Ammon's horn (tissue), 1 donor: ENCODE measurements at regions not wholly inside any gene's neighbourhood (a gene's known extent, or its start where the extent isn't known, plus 50 kb on each side); places are given as distances from the start of the nearest gene placed in this dataset.

Source experiments
- DNase-seq: peaks from one replicate; pipeline ENCODE4 v3.0.0-alpha.2; 2016; ENCODE audit warnings: low spot score

DNA sequence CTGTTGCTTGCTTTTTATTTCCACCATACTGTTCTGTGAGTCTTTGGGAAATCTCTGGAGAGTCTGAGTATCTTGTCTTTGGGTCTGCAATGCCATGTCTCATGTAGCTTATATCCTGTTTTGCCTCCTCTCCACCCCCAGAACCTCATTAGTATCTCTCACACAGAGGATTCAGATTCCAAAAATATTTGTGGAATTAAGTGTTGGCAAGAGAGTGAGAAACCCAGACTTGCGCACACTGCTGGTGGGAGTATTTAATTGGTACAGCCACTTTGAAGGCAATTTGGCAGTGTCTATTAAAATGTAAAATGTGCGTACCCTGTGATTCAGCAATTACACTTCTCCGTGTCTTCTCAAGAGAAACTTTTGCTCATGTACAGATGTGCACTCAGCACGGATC, 68.6 kb downstream of the ZNF621 start:
- no peak for DNase-seq

DNA sequence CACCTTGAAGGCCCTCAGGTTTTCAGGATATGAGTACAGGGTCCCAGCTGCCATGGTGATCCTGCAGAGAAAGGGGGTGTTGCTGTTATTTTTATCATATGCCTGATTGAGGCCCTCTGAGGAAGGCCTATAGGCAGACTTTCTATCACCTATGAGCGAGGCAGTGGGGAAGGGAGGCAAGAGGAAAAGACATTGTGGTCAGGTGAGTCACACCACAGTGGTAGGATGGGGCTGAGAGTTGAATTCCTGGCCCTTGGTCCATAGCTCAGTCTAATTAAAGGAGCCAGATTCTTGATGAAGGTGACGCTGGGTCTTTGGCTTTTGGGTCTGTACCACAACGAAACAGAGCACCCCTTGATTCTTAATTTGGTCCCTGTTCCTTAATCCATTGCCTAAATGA, 72.7 kb downstream of the ZNF621 start:
- DNase-seq, result no peak

DNA sequence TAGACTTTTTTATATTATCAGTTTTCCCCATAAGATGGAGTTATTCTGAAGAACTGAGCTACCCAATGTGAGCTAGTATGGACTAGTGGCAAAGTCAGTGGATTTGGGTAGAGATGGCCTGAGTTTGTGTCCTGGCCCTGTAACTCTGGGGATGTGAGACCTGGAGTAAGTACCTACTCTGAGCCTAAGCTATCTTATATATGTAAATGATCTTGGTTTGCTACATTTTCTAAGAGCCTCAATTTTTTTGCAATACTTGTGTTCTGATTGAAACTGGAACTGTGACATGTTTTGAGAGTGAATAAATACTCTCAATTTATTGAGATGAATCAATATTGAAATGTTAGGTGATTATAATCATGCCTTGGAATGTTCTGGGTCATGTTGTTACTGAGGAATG, 73.6 kb downstream of the ZNF621 start:
- DNase-seq, result no peak

DNA sequence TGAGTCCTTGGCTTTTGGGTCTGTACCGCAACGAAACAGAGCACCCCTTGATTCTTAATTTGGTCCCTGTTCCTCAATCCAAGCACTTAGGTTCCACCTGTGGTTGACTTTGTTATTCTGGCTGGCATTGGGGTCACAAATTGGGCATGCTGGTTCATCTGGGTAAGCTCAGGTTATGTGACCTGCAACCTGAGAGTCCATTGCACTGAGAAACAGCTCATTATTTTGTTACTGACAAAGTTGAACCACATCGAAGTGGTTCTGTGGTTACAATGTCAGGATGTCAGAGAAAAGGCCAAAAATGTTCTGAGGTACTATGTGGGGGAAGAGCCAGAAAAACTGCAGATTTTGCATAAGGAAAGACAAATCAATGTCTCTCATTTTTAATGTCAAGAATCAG, 74.2 kb downstream of the ZNF621 start:
- no peak for DNase-seq

DNA sequence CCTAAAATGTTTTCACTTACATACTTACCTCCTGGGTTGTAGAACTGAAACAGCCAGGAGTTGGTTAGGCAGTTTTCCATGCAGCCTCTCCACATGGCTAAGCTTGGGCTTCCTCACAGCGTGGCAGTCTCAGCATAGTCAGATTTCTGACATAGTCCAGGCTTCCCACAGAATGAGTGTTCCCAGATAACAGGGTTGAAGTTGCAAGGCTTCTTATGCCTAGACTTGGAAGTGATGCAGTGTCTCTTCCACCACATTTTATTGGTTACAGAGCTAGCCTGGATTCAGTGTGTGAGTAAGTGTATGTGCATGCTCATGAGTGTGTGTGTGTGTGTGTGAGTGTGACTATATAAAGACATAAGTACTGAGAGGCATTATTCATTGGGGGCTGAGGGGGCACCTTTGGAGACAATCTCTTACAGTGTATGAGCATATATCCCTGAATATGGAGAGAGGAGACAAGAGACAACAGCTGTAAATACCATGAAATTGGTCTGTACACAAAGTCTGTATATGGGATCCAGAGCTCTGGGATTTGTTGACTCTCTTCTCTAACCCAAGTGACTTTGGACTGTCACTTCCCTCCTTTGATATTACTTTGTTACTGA, 78.1 kb downstream of the ZNF621 start:
- no peak for DNase-seq

DNA sequence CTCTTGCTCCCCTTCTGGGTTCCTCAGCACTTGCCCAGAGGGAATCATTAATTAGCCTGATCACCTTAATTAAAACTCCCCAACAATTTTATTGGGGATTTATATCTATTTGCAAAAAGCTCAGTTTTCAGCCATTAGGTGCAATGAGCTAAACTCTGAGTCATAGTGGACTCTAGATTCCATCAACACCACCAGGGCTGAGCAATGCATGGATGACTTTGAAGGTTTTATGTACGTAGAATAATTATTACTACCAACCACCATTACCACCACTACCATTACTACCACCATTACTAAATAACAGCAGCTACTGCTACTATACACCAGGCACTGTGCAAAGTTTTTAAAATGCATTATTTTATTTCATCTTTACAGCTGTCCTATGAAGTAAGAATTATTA, 81.2 kb downstream of the ZNF621 start:
- no peak for DNase-seq

DNA sequence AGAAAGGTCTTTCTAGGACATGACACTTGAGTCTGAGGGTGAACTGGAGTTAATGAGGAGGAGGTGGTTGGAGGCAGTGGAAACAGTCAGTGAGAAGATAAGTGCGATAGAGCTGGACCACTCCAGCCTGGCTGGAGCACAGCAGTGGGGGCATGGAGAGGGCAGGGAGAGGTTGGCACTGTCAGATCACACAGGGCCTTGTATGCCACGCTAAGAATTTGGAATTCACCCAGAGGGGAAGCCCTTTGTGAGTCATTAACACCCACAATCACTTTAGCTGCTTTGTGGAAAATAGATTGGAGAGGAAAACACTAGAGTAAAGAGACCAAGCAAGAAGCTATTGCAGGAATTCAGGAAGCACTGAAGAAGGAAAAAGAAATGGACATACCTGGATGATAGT, 83.3 kb downstream of the ZNF621 start:
- DNase-seq, result no peak

DNA sequence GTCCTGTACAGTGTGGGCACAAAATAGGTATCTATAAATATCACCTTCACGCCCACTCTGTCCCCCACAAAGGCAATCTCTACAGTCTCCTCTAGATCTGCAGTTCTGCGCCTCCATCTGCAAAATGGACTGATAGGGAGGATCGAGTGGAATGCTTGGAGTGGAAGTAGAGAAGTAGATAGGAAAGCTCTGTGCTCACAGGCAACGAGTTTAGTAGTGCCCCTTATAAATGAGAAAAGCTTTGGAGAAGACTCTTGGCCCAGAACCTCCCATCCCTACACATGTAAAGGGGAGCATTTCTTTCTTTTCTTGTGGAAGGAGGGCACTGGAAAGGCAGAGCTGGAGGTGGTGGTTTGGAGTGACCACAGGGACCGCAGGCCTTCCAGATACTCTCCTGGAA, 88.5 kb downstream of the ZNF621 start:
- no peak for DNase-seq

DNA sequence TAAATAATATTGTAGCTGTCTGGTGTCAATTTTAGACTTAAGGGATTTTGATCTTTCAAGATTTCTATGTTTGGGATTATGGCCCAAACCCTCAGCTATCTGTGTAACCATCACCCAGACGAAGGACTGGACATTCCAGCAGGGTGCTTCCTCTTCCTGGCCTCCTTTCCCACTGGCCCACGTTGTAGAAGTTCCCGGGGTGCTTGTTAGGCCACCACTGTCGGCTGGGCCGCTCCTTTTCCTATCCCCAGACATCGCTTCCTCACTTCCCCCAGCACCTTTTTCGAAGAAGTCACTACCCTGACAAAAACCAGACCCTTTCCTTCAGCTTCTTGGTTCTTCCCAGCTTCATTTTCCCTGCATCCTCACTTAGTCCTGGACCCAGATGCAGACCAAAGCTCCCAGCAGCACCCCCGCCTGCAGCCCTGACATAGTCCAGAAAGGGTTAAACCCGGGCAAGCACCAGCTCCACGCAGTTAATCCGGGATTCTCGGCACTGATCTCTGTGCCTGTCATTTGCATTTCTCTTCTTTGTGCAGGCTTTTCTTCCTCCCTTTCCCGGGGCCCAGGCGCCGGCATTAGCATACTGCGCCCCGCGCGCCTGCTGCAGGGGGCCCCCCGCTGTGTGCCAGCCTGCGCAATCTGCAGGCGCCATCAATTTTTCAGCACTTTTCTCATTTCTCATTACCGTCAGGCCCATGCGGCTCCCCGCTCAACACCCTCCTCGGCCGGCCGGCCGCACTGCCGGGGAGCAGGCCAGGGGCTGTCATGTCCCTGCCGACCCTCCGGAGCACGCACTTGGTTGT, 90.6 kb downstream of the ZNF621 start:
- DNase-seq, result peak; percentile 15

DNA sequence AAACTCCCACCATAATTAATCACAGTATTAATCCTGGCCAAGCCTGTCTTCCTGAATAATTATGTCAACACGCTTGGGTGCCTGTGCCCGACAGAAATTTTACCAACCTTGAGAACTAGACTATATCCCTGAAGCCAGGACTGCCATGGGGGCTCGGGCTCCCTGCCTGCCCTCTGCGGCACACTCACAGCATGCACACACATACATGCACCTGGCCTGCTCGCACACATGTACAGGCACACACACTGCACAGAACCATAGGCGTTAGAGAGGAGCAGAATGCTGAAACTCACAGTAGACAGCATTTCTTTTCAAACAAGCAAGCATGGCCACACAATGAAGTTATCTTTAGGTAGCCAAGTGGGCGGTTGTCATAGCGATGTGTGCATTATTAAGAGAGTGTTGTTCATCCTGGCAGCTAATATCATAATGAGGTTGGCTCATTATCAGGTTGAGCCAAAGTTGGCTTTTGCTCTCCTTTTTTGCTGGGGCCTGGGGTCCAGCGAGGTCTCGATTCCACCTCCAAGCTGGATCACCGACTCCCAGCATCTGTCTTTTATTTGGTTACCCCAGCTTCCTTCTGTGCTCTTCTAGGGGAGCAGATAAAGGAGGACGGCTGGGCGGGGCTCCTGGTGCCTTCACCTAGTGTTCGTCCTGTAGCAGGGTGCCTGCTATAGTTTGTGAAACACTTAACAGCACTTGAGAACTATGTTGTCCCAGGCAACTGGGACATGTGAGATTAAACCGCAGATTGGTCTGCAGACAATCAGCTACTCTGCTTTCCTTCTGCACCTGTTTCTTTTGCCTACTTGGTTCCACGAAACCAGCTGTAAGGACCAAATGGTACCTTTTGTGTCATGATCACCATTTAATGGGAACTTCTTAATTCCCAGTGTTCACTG, 91.4 kb downstream of the ZNF621 start:
- DNase-seq, result no peak

DNA sequence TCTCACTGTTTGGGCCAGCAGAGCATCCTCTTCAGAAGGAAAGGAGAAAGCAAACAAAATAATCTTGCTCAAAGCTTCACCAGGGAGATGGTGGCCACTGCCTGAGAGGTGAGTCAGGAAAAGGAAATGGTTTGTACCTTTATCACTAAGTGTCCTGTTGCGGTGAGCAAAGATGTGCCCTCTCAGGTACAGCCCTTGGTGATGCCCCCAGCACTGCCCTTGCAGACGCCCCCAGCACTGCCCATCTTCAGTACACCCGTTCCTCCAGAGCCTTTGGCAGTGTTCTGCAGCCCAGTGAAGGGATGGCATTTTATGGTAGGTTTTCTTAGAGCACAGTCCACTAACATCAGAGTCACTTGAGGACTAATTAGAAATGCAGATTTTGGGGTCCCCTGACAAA, 92.3 kb downstream of the ZNF621 start:
- no peak for DNase-seq

DNA sequence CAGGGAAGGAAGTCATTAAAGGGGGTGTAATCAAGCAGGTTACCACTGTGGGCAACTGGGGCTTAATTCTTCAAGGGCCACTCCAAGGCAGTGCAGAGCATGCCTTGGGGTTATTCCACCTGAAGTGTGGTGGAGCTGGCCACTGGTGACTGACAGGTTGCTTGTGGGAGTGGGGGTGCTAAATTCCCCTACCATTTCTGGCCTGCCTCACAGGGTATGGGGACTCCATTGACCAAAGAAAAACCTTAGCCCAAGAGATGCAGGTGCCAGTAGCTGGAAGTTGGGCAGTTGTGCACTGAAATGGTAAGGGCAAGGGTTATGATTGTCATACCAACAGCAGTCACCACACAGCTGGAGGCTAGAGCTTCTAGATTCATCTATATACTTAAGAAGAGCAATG, 93.4 kb downstream of the ZNF621 start:
- DNase-seq, result no peak

DNA sequence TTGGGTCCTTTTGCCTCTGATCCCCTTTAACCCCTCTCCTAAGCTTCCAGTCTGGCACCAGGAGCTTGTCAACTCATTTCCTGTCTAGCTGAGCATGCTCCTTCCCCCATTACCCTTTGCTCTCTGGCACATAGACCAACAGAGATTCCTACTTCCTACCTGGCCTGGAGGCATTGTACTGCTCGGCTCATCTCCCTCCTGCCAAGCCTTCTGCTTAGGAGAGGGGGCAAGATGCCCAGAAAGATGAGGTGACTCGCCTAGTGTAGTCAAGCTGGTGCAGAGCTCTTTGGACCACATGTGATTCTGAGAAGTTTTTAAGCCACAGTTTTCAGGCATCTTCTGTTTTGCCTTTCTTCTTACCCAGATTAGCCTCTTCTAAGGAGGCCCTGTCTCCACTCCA, 95.4 kb downstream of the ZNF621 start:
- no peak for DNase-seq

DNA sequence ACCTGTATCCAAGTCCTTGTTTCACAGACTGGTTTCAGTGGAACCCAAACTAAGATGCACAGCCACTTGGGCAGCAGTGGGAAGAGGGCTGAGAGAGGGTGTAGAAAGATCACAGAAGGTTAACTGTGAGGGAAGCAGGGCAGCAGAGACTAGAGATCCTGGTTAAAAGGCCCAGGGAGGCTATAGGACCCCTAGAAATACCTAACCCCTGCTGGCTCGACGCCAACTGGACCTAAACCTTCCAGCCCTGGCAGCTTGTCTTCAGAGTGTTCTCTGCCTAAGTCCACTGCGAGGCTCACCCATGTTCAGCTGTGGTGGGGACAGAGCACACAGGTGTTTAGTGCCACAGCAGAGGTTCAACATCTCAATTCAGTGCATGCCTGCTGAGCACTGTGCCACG, 96.5 kb downstream of the ZNF621 start:
- no peak for DNase-seq

DNA sequence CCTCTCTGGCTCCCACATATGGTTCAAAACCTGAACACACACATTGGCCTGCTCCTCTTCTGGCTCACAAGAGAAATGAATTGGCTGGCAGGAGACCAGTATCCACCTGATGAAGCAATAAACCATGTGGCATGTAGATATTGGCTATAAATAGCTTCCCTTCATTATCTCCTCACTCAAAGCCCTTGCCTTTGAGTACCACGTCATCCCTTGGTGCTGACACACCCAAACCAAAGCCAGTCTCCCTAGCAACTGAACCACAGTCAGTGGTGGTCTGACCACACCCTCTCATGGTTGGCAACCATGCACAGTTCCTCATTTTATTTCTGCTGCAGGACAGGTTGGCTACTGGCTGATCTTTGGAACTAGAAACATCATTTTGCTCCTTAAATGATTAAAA, 98.8 kb downstream of the ZNF621 start:
- DNase-seq, result no peak

DNA sequence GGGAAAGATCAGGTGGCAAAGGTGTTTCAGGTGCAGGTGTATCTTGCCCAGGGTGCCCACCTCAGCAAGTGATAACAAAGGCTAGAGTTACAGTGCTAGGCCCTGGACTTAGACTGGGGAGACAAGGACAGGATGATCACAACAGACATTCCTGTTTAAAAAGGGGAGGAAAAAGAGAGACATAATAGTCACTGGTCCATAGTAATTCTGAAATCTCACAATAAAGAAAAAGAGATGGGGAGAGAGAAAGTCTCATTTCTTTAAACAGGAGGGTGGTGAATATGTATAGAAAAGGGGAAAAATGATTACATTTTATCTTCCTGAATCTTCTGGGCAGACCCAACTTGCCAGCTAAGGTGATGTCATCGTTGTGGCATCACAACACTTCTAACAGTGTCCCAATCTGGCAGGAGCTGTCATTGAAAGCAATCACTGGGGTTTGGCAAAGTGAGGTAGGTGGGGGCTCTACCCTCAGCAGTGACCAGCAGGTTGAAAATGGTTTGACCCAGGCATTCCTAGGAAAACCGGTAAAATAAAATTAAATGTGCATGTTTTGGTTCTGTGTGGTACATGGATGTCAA, 99.5 kb downstream of the ZNF621 start:
- DNase-seq, result no peak

DNA sequence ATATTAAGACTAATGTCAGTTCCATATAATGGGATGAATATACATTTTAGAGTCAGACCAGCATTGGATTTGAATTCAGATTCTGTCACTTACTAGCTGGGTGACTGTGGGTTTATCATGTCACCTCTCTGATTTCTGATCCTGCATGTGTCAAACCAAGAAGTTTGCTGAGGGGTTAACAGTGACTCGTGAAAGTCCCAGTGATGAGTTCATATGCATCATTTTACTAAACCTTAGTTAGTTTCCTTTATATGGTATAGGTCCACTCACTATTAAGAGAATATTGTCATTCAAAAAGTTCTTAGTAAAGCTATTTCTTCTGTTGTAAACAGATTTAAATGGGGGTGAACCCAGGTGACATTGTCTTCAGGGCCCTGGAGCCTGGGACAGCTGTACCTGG, 102.3 kb downstream of the ZNF621 start:
- no peak for DNase-seq

DNA sequence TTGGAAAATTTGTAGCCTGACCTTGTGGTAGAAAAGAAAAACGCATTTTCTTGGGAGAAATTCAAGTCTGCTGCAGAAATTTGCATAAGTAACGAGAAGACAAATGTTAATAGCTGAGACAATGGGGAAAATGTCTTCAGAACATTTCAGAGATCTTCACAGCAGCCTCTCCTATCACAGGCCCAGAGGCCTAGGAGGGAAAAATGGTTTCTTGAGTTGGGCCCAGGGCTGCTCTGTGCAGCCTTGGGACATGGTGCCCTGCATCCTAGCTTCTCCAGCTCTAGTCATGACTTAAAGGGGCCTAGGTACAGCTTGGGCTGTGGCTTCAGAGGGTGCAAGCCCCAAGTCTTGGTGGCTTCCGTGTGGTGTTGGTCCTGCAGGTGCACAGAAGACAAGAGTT, 104.2 kb downstream of the ZNF621 start:
- DNase-seq, result no peak

DNA sequence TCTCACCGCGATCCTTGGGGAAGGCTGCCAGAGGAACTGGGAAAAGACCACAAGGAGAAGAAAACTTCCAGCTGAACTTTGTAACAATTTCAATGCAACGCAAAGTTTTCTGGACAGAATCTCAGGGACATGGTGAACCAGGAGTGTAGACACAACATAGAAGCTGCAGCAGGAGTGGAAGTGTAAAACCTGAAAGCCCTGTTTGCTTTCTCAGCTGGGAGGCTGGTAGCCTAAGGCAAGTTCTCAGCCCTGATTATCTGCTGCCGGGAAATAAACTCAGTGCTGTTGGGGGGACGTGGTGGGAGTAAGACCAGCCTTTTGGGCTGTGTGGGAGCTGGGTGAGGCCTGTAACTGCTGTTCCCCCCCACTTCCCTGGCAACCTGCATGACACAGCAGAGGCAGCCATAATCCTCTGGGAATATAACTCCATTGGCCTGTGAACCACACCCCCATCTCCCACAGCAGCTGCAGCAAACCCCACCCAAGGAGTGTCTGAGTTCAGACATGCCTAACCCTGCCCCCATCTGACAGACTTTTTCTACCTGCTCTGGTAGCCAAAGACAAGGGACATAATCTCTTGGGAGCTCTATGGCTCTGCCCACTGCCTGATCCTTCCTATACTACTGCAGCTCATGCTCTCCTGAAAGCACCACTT, 106.7 kb downstream of the ZNF621 start:
- no peak for DNase-seq

DNA sequence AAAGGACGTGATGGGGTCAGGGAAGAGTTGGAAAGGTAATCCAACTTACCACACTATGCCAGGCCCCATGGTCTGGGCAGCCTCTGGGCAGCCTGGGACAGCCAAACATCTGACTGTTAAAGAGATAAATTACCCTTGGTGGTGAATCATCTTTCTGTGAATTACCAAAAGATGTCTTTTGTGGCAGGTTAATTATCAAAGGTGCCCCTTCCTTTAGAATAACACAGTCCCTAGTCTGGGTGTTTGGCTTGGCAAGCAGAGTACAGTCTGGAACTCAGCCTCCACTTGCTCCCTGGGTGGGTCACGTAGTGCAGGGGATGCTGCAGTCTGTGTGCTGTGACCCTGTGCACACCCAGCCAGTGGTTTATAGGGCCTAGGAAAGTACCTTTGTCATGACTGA, 113.1 kb downstream of the ZNF621 start:
- no peak for DNase-seq

DNA sequence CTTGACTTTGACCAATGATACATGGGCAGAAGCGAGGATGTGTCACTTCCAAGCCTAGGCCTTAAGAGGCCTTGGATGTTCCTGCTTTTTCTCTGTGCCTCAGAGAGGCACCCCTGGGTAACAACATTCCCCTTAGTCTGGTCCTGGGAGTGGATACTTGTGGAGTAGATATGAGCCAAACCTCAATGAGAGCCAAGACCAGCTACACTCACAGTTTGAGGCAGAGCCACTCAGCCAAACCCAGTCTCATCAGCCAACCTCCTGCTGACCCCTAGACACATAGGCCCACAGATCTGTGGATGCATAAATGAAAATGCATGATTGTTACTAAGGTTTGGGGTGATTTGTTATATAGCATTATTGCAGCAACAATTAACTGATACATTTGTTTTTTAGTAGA, 114.2 kb downstream of the ZNF621 start:
- no peak for DNase-seq

DNA sequence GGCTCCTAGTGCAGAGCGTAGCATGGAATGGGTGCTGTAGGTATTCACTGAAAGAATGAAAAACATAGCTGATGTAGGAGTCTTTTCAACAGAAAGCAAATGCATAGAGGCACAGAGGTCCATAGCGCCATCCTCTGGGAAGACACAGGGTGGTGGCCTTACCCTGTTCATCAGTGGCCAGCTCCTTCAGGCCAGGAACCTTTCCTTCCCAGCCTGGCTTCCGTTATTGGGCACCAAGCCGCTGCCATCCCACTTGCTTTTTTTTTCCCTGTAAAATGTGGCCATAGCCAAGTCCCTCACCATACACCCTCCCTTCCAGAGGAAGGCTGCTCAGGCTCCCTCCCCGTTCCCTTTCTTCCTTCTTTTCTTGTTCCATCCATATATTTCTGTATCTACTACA, 118.1 kb downstream of the ZNF621 start:
- no peak for DNase-seq
